Chondrocyte (in vitro differentiated cells): ENCODE measurements at regions not wholly inside any gene's neighbourhood (a gene's known extent, or its start where the extent isn't known, plus 50 kb on each side); places are given as distances from the start of the nearest gene placed in this dataset.

ENCODE experiments used
- DNase-seq: peaks from one replicate; pipeline ENCODE4 v3.0.0; 2021; ENCODE audit warnings: mixed read lengths, low spot score
- H3K27ac Mint-ChIP-seq: one replicate; pipeline ENCODE4 v1.8.0; 2021; ENCODE audit warnings: mild to moderate bottlenecking, moderate library complexity, mixed read lengths; ENCODE audit not compliant: unreplicated experiment
- H3K27me3 Mint-ChIP-seq: 2 replicates; pipeline ENCODE4 v1.8.0; 2021; ENCODE audit warnings: low read depth, mixed read lengths
- H3K36me3 Mint-ChIP-seq: 2 replicates; pipeline ENCODE4 v1.8.0; 2021; ENCODE audit warnings: low read depth, mixed read lengths
- H3K4me1 Mint-ChIP-seq: 2 replicates; pipeline ENCODE4 v1.8.0; 2021; ENCODE audit warnings: low read depth, mild to moderate bottlenecking, mixed read lengths
- H3K4me3 Mint-ChIP-seq: one replicate; pipeline ENCODE4 v1.8.0; 2021; ENCODE audit warnings: mild to moderate bottlenecking, moderate library complexity, mixed read lengths; ENCODE audit not compliant: unreplicated experiment
- H3K9me3 Mint-ChIP-seq: 2 replicates; pipeline ENCODE4 v1.8.0; 2021; ENCODE audit warnings: low read depth, mixed read lengths
- CTCF ChIP-seq: fragments of 200-600 bp; sonication (generic); IDR thresholded peaks from 2 replicates; pipeline ENCODE4 v1.5.0; 2021; ENCODE audit warnings: antibody characterized with exemption, mild to moderate bottlenecking, moderate library complexity

- Mint-ChIP-seq H3K9me3 (no peaks in the 10 kb centered on the region), H3K36me3 (no peaks in the 10 kb centered on the region), H3K4me1 (no peaks in the 10 kb centered on the region), H3K4me3 (no peak overlapping the region), H3K27me3 (peaks cover 90% of the 10 kb centered on the region), H3K27ac (no peak overlapping the region)
- no peak for TF ChIP-seq CTCF
- DNase-seq: no peak
These were observed 220.4 kb upstream of the FOXF1 start for GRCh38 chr16:86289907-86290306.

- no peak overlapping the region for H3K27ac Mint-ChIP-seq
- peaks cover 87% of the 10 kb centered on the region for H3K27me3 Mint-ChIP-seq
- H3K4me3 Mint-ChIP-seq: no peak overlapping the region
- TF ChIP-seq CTCF: no peak
- DNase-seq: no peak
- H3K36me3 Mint-ChIP-seq: no peaks in the 10 kb centered on the region
- H3K4me1 Mint-ChIP-seq: no peaks in the 10 kb centered on the region
- no peaks in the 10 kb centered on the region for H3K9me3 Mint-ChIP-seq
These were observed 218.8 kb upstream of the FOXF1 start for GRCh38 chr16:86291491-86291890.

DNA sequence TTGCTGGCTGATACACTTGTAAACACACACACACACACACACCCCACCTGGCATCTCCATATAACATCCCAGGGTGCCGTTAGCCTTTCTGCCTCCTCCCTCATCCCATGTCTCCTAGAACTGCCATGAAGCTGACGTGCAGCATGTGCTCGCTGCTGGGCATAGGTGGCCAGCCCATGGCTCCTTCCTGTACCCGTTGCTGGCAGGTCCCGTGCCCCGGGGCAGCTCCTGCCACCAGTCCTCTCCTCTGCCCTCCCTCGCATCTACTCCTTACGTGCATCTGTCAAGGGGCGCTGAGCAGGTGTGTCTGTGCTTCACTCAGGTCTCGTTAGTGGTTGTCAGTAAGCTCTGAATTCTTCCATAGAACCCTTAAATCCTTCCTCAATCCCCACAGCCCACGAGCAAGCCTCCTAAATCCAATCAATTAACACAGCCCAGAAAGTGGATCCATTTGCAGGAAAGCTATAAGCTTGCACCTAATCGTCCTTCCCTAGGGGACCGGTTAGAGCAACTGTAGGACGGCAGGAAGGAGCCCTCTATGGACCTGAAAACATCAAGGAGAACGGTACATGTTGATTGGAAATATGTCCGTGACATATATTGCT is 218.1 kb upstream of the FOXF1 start:
- peaks cover 90% of the 10 kb centered on the region for H3K27me3 Mint-ChIP-seq
- H3K27ac Mint-ChIP-seq: no peak overlapping the region
- no peak overlapping the region for H3K4me3 Mint-ChIP-seq
- no peak for DNase-seq
- no peaks in the 10 kb centered on the region for H3K9me3 Mint-ChIP-seq
- TF ChIP-seq CTCF: no peak
- no peaks in the 10 kb centered on the region for H3K36me3 Mint-ChIP-seq
- no peaks in the 10 kb centered on the region for H3K4me1 Mint-ChIP-seq

DNA sequence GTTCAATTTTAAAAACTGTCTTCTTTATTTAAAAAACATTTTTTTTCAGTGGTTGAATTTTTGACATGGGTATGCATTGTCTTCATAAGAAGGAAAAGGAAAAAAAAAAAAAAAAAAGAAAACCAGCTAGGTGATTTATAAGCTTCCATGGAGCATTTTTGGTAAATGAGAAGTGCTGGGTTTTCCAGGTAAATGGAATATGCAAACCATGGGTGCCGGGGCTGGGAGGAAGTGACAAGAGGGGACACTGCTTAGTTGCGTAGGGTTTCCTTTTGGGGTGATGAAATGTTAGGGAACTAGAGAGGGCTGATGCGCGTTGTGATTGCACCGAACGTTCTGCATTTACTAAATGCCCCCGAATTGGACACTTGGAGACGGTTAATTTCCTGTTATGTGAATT is 217.4 kb upstream of the FOXF1 start:
- no peaks in the 10 kb centered on the region for H3K36me3 Mint-ChIP-seq

GRCh38 chr16:86293906-86294305 is 216.4 kb upstream of the FOXF1 start:
- Mint-ChIP-seq H3K27ac (no peak overlapping the region), H3K27me3 (peaks cover 89% of the 10 kb centered on the region), H3K4me1 (no peaks in the 10 kb centered on the region), H3K4me3 (no peak overlapping the region), H3K9me3 (no peaks in the 10 kb centered on the region), H3K36me3 (no peaks in the 10 kb centered on the region)
- no peak for TF ChIP-seq CTCF
- DNase-seq: no peak

More for the DNA sequence above, 217.4 kb upstream of the FOXF1 start:
- Mint-ChIP-seq H3K27me3 (peaks cover 90% of the 10 kb centered on the region), H3K4me1 (no peaks in the 10 kb centered on the region), H3K9me3 (no peaks in the 10 kb centered on the region), H3K27ac (no peak overlapping the region), H3K4me3 (no peak overlapping the region)
- TF ChIP-seq CTCF: no peak
- no peak for DNase-seq
